ENCODE measurements at regions not wholly inside any gene's neighbourhood (a gene's known extent, or its start where the extent isn't known, plus 50 kb on each side); places are given as distances from the start of the nearest gene placed in this dataset.

DNA sequence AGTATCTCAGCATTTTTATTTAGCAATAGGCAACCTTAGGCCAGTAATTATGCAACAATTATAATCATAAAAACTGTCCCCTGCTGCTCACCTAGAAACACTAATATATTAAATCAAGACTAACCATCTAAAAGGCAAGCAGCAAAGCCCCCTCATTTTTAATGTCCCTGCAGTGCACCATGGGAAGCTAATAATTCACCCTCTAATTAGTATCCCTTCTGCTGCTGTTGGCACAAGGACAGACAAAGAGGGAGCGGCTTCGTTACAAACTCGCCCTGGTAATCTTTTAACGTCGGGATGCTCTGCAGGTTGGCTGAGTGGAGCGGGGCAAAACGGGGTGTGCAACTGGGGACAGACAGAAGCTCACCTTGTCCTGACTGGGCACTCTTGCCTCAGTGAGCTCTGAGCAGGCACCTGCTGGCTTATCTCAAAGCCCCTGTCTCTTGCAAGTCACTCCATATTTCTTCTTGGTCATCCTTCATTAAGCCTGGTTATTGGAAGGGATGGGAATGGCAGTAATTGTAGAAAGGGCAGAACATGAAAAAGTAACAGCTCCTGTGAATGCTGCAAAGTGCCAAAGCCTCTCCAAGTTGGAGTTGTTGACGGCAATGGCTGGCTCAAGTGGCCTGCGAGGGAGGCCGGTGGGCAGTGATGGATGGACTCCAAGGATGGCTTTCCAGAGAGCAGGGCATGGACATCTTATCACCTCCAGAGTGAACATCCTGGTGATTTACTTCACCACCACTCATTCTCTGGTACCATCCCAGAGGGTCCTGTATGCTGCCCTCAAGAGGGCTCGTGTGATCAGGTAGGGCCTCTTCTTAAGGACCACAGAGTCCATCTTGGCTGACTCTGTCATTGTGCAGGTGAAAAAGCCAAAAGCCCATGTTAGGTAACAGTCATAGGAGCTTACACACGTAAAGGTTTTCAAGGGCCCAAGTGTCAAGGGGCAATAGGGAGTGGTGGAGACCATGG is 219.6 kb upstream of the N4BP1 start:
- DNase-seq (ENCODE audit: low spot score), result no peak

DNA sequence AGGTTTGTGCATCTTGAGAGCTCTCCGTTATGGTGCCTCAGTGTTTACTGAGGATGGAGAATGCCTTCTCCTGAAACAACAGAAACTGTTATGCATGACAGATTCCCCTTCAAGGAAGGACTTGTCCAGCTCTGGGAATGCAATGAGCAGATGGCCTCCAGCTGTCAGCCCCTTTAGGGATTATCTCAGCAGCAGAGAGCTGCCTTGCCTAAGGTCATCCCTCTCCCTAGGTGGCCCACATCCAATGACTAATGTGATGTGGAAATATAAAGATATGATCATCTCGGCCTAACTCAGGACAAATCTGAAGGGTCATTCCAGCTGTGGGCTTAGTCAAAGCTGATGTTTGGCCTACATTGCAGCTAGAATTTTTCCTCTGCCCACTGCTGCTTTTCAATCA is 214.3 kb upstream of the N4BP1 start:
- no peak for DNase-seq (ENCODE audit: low spot score)

- DNase-seq (ENCODE audit: low spot score), result no peak
Measured at GRCh38 chr16:48822431-48822830, 212.5 kb upstream of the N4BP1 start.

DNA sequence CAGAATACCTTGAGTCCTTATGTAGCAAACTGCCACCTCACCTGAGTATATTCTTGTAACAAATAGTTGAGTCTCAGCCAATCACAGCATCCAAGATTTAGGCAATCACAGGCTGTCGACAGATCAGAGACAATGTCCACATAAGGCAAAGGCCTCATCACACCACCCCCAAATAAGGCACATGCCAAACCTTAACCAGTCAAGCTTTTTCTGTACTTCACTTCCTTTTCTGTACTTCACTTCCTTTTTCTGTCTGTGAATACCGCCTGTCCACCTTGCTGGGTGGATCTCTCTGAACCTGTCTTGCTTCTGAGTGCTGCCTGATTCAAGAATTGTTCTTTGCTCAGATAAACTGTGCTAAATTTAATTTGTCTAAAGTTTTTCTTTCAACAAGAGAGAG is 210.4 kb upstream of the N4BP1 start:
- DNase-seq (ENCODE audit: low spot score), result no peak

DNA sequence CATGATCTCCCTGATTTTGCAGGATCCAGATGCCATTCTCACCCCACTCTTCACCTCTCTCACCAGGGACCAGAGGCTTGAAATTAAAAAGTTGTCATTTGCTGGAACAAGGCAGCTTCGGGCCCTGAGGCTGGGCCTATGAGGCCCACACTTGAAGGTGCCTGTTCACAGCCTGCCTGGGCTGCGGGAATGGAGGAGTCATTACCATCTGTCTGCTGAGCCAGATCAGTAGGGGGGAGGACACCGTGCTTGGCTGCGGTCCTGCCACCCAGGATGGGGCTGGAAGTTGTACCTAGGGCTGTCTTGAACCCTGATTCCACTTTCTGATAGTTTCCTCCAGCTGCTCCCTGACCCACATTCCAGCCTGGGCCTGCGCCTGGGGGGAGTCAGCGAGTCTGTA is 208.3 kb upstream of the N4BP1 start:
- DNase-seq (ENCODE audit: low spot score), result no peak

DNA sequence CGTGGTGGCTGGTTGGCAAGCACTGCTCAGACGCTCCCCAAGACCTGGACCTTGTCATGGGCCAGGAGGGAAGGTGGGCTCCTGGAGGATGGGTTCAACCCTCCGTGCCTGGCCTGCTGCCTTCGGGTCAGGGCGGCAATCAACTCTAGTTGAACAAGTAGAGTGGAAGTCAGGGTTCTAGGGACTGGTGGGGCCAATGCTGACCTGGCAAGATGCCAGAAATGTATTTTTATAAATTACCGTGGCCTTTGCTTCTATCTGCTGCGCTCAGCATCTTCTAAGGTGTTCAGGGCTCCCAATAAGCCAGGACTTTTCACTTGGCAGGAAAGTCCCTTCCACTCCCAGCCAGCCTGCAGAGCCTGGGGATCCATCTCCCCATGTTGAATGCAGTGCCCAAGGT is 207.1 kb upstream of the N4BP1 start:
- DNase-seq (ENCODE audit: low spot score), result no peak

- DNase-seq (ENCODE audit: low spot score), result no peak
Measured at GRCh38 chr16:48816393-48816792, 206.4 kb upstream of the N4BP1 start.

DNA sequence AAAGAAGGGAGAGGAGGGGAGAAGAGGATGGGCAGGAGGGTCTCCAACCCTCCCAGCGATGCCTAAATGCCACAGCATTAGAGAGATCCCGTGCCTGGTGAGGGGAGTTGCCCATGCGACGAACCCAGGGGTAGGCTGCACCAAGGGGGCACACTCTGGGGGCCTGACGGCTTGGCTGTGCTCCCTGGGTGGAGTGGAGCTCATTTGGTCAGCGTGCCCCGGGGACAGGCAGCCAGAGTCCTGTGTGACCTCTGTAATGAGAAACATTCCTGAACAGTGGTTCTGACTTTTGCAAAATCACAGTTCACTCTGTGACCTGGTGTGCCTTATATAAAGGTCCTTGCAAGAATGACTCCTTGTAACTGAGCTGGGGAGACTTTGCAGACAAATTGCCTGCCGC is 205.0 kb upstream of the N4BP1 start:
- DNase-seq (ENCODE audit: low spot score), result no peak

GRCh38 chr16:48813485-48813884 is 203.5 kb upstream of the N4BP1 start:
- no peak for DNase-seq (ENCODE audit: low spot score)

DNA sequence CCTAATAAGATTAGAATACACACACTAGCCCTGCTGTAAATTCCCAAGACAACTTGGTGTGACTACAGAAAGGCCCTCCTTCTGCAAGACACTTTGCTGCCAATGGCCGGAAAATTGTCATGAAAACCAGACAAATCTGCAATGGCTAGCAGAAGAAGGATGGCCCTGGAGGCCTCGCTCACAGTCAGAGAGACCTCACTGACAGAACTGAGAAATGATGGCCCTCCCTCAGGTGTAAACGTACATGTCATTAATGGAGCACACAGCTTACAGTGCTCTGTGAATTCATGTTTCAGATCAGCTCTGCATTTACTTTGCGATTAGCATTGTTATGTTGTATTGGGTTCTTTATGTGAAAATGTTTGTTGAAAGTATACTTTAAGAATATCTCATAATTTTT is 202.9 kb upstream of the N4BP1 start:
- DNase-seq (ENCODE audit: low spot score), result no peak

- peak; percentile 38 for DNase-seq (ENCODE audit: low spot score)
Measured at GRCh38 chr16:48811478-48811877, 201.5 kb upstream of the N4BP1 start.

GRCh38 chr16:48810803-48811453 is 200.9 kb upstream of the N4BP1 start:
- DNase-seq (ENCODE audit: low spot score), result peak; percentile 49

DNA sequence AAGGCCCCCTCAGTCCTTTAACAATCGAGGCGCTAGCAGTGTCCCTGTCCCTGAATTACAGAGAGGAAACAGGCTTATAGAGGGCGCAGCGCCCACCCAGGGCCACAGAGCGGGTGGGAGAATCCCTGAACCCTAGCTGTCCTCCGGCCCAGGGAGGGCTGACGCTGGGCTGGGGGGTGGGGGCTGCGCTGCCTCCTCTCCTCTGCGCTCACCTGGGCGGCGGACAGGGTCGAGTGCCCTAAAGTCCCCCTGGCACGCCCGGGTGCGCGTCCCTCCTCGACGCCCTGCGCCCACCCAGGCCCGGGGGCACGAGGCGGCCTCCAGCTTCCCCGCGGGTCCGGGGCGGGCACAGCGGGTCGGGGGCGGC is 200.4 kb upstream of the N4BP1 start:
- DNase-seq (ENCODE audit: low spot score), result peak; percentile 35

GRCh38 chr16:48790151-48790550 is 180.2 kb upstream of the N4BP1 start:
- DNase-seq (ENCODE audit: low spot score), result no peak

DNA sequence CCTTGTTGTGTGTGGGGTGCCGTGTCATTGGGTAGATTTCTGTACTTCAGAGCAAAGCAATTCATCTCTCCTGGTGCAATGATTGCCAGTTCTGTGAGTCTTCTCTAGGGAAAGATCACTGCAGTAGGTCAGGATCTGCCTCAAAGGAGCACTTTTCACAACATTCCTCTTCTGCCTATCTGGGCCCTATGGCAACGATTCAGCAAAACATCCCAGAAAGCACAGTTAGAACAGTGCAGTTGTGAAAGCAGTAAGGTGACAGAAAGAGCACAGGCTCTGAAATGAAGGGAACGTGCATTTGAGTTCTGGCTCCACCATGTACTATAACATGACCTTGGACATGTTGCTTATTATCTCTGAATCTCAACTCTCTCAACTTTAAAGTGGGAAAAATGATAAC is 178.5 kb upstream of the N4BP1 start:
- no peak for DNase-seq (ENCODE audit: low spot score)

GRCh38 chr16:48745541-48745940 is 135.6 kb upstream of the N4BP1 start:
- DNase-seq (ENCODE audit: low spot score), result no peak

GRCh38 chr16:48740964-48741363 is 131.0 kb upstream of the N4BP1 start:
- DNase-seq (ENCODE audit: low spot score), result no peak

- no peak for DNase-seq (ENCODE audit: low spot score)
Measured at GRCh38 chr16:48734220-48734619, 124.2 kb upstream of the N4BP1 start.

GRCh38 chr16:48704710-48705109 is 94.7 kb upstream of the N4BP1 start:
- DNase-seq (ENCODE audit: low spot score), result no peak

- peak; percentile 89 for DNase-seq (ENCODE audit: low spot score)
Measured at GRCh38 chr16:48687421-48688038, 77.5 kb upstream of the N4BP1 start.

GRCh38 chr16:48684148-48684547 is 74.2 kb upstream of the N4BP1 start:
- no peak for DNase-seq (ENCODE audit: low spot score)

DNA sequence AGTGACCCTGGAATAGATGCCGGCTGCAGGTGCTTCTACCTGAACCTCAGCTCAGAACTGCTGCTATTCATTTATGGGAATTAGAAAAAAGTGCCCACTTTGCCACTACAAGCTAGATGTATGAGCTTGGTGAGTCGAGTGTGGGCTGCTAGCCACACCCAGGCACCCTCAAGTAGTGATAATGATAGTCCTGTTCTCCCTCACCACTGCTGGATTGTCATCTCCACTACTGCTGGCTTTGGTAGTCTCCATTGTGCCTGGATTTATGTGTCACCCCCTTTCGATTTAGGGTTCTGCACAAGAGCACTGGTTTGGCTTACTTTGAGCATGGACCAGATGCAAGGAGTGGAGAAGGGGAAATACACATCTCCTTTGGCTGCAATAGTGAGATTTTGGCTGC is 73.0 kb upstream of the N4BP1 start:
- no peak for DNase-seq (ENCODE audit: low spot score)

GRCh38 chr16:48681520-48681919 is 71.5 kb upstream of the N4BP1 start:
- DNase-seq (ENCODE audit: low spot score), result no peak

Measured in iPS-NIHi11 (cell line).